GM06990 (cell line): ENCODE measurements at regions not wholly inside any gene's neighbourhood (a gene's known extent, or its start where the extent isn't known, plus 50 kb on each side); places are given as distances from the start of the nearest gene placed in this dataset.

Experiments
- DNase-seq: peaks from one replicate; pipeline ENCODE4 v3.0.0-alpha.2; 2011; ENCODE audit not compliant: insufficient read length; ENCODE audit errors: extremely low read depth
- H3K27me3 ChIP-seq: replicated peaks from 2 replicates; pipeline ENCODE4 v1.6.0; 2011; ENCODE audit warnings: low read length; ENCODE audit not compliant: control insufficient read depth, insufficient read depth
- H3K36me3 ChIP-seq: 2 replicates; pipeline ENCODE4 v1.5.1; 2011; ENCODE audit warnings: low read length; ENCODE audit not compliant: control insufficient read depth, insufficient read depth
- H3K4me3 ChIP-seq: replicated peaks from 2 replicates; pipeline ENCODE4 v1.5.1; 2011; ENCODE audit warnings: low read depth, mild to moderate bottlenecking, control low read depth, low read length
- CTCF ChIP-seq: IDR thresholded peaks from 2 replicates; pipeline ENCODE4 v1.5.1; 2011; ENCODE audit warnings: low read length, control low read depth, mild to moderate bottlenecking, inconsistent platforms; ENCODE audit not compliant: insufficient read depth, poor library complexity, severe bottlenecking

- TF ChIP-seq CTCF: peak; percentile 62
- no peaks in the 10 kb centered on the region for H3K36me3 ChIP-seq
- no peak overlapping the region for H3K4me3 ChIP-seq
- no peaks in the 10 kb centered on the region for H3K27me3 ChIP-seq
- no peak for DNase-seq
These were observed 503.9 kb upstream of the NR2F2 start for GRCh38 chr15:95826412-95827195.

GRCh38 chr15:95829062-95829461 is 501.4 kb upstream of the NR2F2 start:
- Histone ChIP-seq H3K36me3 (no peaks in the 10 kb centered on the region), H3K4me3 (no peak overlapping the region), H3K27me3 (no peaks in the 10 kb centered on the region)
- DNase-seq: no peak
- no peak for TF ChIP-seq CTCF

- DNase-seq: no peak
- TF ChIP-seq CTCF: no peak
- Histone ChIP-seq H3K36me3 (no peaks in the 10 kb centered on the region), H3K27me3 (no peaks in the 10 kb centered on the region), H3K4me3 (no peak overlapping the region)
These were observed 500.2 kb upstream of the NR2F2 start for GRCh38 chr15:95830281-95830680.

GRCh38 chr15:95832668-95833067 is 497.8 kb upstream of the NR2F2 start:
- H3K36me3 ChIP-seq: no peaks in the 10 kb centered on the region
- H3K27me3 ChIP-seq: no peaks in the 10 kb centered on the region
- no peak for DNase-seq
- no peak for TF ChIP-seq CTCF
- H3K4me3 ChIP-seq: no peak overlapping the region

GRCh38 chr15:95834028-95834804 is 496.3 kb upstream of the NR2F2 start:
- no peak for DNase-seq
- no peaks in the 10 kb centered on the region for H3K27me3 ChIP-seq
- H3K4me3 ChIP-seq: no peak overlapping the region
- H3K36me3 ChIP-seq: no peaks in the 10 kb centered on the region
- TF ChIP-seq CTCF: no peak
